ENCODE measurements at regions not wholly inside any gene's neighbourhood (a gene's known extent, or its start where the extent isn't known, plus 50 kb on each side); places are given as distances from the start of the nearest gene placed in this dataset.

DNA sequence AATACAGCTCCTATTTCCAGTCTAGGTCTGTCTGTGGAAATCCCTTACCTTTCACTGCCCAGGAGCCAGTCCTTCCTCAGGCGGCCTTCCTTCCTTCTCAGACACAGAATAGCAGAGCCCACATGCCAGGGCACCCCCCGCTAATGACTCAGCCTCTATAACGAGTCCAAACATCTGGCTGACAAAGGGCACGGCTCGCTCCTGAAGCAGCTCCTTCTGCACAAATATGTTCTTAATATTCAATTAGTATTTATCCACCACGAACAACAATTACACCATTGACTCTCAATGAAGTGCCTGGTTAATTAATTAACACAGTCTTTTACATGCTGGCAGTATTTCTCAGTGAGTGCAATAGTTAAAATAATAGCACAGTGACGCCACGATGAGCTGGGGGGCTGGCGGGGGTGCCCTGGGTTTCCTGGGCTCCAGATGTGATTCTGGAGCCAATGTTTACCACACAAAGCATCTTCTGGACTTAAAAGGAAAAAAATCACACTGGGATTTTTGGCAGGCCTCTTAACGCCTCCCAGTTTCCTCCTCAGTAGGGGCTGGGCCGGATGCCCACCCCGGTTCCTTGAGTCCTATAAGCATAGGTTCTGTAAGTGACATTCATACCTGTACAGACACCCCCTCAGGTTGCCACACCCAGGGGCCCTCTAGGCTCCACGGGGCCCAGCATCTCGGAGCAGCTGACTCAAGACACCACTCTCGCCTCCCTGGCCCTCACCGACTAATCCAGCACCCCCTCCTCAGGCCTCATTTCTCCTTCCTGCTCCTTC is 158.6 kb upstream of the MLN start:
- DNase-seq (ENCODE audit: low read depth) = peak; percentile 16
- TF ChIP-seq, protein P1, sequence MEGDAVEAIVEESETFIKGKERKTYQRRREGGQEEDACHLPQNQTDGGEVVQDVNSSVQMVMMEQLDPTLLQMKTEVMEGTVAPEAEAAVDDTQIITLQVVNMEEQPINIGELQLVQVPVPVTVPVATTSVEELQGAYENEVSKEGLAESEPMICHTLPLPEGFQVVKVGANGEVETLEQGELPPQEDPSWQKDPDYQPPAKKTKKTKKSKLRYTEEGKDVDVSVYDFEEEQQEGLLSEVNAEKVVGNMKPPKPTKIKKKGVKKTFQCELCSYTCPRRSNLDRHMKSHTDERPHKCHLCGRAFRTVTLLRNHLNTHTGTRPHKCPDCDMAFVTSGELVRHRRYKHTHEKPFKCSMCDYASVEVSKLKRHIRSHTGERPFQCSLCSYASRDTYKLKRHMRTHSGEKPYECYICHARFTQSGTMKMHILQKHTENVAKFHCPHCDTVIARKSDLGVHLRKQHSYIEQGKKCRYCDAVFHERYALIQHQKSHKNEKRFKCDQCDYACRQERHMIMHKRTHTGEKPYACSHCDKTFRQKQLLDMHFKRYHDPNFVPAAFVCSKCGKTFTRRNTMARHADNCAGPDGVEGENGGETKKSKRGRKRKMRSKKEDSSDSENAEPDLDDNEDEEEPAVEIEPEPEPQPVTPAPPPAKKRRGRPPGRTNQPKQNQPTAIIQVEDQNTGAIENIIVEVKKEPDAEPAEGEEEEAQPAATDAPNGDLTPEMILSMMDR (IDR thresholded peaks at IDR 0.05; ENCODE audit: control insufficient read depth, insufficient read depth, low read depth, low read length, missing control alignments) = no peak
- H3K4me3 ChIP-seq (ENCODE audit: control insufficient read depth, low read depth, low read length) = no peak overlapping the region

DNA sequence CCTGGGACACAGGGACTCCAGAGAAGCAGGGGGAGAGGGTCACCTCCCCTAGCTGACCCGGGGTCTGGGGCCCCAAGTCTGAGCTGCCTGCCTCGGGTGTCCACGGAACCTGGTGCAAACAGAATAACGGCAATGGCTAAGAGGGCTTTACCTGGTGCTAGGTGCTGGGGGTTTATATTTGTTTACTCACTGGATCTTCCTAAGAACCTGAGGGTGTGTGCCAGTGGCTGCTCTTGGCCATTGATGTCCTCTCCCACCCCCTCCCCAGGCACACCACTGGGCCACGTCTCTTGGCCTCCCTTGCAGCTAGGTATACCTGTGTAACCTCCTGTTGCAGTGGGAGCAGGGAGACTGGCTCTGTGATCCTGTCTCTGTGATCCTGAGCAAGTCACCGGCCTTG is 157.9 kb upstream of the MLN start:
- TF ChIP-seq, protein P1 (IDR thresholded peaks at IDR 0.05; ENCODE audit: control insufficient read depth, insufficient read depth, low read depth, low read length, missing control alignments) = no peak
- no peak for DNase-seq (ENCODE audit: low read depth)

DNA sequence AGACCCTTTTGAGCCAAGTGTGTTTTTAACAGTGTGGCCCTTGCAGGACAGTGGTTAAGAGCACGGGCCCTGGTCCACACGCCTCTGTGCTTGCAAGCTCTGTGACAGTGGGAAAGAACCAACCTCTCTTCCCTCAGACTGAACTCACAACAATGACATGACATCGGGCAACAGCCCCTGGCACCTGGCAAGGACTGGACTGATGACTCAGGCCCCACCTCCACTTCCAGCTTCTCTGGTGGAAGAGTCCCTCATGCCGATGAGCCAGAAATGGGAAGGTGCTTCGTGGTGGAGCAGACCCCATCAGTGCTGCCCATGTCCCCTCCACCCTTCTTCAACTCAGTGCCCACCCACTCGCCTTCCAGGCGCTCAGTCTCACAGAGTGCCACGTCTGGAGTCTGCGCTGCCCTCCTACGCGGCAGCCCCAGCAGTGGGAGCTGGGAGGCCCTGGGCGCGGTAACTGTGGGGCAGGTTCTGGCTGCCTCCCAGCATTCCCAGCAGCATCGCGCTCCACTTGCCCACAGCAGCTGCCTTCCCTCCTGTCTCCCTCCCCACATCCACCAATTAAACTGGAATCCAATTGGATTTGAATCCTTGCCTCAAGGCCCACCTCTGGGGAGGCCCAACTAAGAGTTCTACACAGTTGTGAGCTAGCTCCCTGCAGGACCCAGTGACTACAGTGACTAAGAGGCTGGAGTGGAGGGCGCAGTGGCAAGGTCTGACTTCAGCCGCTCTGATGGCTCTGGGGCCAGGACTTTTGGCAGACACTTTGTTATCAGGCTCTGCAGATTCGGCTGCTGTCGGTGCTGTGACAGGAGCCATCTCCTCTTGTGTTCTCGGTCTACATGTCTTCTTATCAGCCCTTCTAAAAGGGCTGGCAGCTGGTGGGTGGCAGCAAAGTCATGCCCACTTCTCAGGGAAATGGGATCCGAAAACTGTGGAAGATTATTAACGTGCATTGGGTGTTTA is 156.8 kb upstream of the MLN start:
- TF ChIP-seq, protein P1 (IDR thresholded peaks at IDR 0.05; ENCODE audit: control insufficient read depth, insufficient read depth, low read depth, low read length, missing control alignments) = no peak
- no peak overlapping the region for H3K4me3 ChIP-seq (ENCODE audit: control insufficient read depth, low read depth, low read length)
- no peak for DNase-seq (ENCODE audit: low read depth)

More for the DNA sequence above, 157.9 kb upstream of the MLN start:
- no peak overlapping the region for H3K4me3 ChIP-seq (ENCODE audit: control insufficient read depth, low read depth, low read length)

DNA sequence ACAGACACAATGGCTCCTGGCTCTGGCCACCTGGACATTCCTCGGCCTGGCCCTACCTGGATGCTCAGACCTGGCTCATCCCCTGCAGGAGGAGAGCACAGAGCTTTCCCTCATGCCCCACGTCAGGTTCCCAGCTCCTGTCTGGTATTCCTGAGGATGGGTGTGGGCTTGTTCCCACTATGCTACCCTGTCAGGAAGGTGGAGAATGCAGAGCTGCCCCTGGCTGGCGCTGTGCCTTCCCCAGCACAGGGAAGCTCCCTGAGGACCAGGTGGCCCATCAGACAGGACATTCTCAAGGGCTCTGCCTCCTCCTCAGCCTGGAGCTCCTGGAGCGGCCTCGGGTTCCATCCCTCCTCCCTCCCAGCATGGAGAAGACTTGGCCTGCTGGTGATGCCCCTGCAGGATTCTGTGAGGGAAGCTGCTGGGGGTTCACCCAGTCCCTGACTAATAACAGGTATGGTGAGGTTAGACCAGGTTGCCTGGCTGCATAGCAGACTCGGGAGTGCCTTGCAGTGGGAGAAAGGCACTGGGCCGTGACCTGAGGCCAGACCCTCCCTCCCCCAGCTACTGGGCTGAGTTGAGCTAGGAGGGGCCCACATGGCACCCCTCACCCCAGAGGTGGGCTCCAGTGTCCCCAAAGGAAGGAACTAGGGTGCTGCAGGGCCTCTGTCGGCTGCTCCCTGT is 156.0 kb upstream of the MLN start:
- DNase-seq (ENCODE audit: low read depth) = no peak
- TF ChIP-seq, protein P1 (IDR thresholded peaks at IDR 0.05; ENCODE audit: control insufficient read depth, insufficient read depth, low read depth, low read length, missing control alignments) = no peak
- H3K4me3 ChIP-seq (ENCODE audit: control insufficient read depth, low read depth, low read length) = no peak overlapping the region

DNA sequence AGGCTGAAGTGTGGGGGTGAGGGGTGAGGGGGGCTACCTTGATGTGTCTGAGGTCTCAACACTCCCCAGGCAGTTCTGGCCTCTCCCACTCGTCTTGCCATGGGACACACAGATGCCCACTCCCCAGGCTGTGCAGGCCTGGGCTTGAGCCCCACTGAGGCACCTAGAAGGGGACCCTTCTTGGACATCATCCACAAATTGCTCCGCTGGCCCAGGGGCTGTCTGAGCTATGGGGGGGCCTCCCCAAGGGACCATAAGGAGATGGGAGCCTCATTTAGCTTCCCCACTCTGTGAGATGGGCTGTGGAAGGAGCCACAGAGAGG is 155.5 kb upstream of the MLN start:
- no peak overlapping the region for H3K4me3 ChIP-seq (ENCODE audit: control insufficient read depth, low read depth, low read length)
- TF ChIP-seq, protein P1 (IDR thresholded peaks at IDR 0.05; ENCODE audit: control insufficient read depth, insufficient read depth, low read depth, low read length, missing control alignments) = no peak
- DNase-seq (ENCODE audit: low read depth) = no peak

Data from AG09309 (cell line).